GM12878 (cell line): ENCODE measurements at regions not wholly inside any gene's neighbourhood (a gene's known extent, or its start where the extent isn't known, plus 50 kb on each side); places are given as distances from the start of the nearest gene placed in this dataset.

Experiments used
- ATAC-seq: fragments of 200-7000 bp; cut with Tn5 transposase; 3 replicates; pipeline ENCODE4 v1.9.1; 2020; ENCODE audit warnings: mild to moderate bottlenecking, moderate library complexity
- BruUV-seq: library from RNA; stranded (reverse); fragments of 400-500 nt; replicated peaks from 2 replicates; lab custom pipeline; 2021; lab: Mats Ljungman, UMichigan
- CTCF ChIA-PET: fragments of 300-600 bp; sonication (Branson Sonifier 250); formaldehyde crosslinking; extraction: SDS; loops from one replicate; lab custom pipeline; 2021; ENCODE audit warnings: inconsistent platforms; lab: Yijun Ruan, JAX
- POLR2A ChIA-PET: fragments of 350-600 bp; formaldehyde crosslinking; extraction: SDS; loops from one replicate; lab custom pipeline; 2021; ENCODE audit warnings: inconsistent platforms; lab: Charles Lee
- RAD21 ChIA-PET: fragments of 300-600 bp; sonication (Branson Sonifier 250); formaldehyde crosslinking; loops from one replicate; lab custom pipeline; 2023; ENCODE audit warnings: antibody characterized with exemption; ENCODE audit not compliant: unreplicated experiment; lab: Charles Lee
- SMC1A ChIA-PET: fragments of 300-600 bp; sonication (Branson Sonifier 250); formaldehyde crosslinking; loops from one replicate; lab custom pipeline; 2023; ENCODE audit not compliant: unreplicated experiment, uncharacterized antibody; lab: Charles Lee
- DNase-seq: peaks from one replicate; pipeline ENCODE4 v3.0.0-alpha.2; 2011; ENCODE audit warnings: low read depth, low spot score
- FAIRE-seq: peaks from 3 replicates; lab custom pipeline; 2011; peaks lifted over from hg19 to GRCh38; lab: Jason Lieb, UNC
- H2AFZ ChIP-seq: 2 replicates; pipeline ENCODE4 v1.6.0; 2011; ENCODE audit warnings: low read depth, low read length, control low read depth; ENCODE audit not compliant: control insufficient read depth
- H3K27ac ChIP-seq: 2 replicates; pipeline ENCODE4 v1.5.1; 2011; ENCODE audit warnings: control low read depth; ENCODE audit not compliant: control insufficient read depth, insufficient read depth
- H3K27me3 ChIP-seq, 2 experiments: replicated peaks in 1 of 2; 2 replicates each; pipeline versions ENCODE4 v1.6.0 to v1.6.1; 2011; ENCODE audit warnings: low read length in 1 of 2; ENCODE audit not compliant: control insufficient read depth in 2 of 2, insufficient read depth in 2 of 2
- H3K36me3 ChIP-seq, 2 experiments: 2 replicates each; pipeline ENCODE4 v1.5.1; 2011; ENCODE audit warnings: low read length in 1 of 2; ENCODE audit not compliant: control insufficient read depth in 2 of 2, insufficient read depth in 2 of 2
- H3K4me1 ChIP-seq: 2 replicates; pipeline ENCODE4 v1.6.1; 2011; ENCODE audit warnings: mild to moderate bottlenecking, low read length, moderate library complexity, mixed read lengths; ENCODE audit not compliant: control insufficient read depth, insufficient read depth
- H3K4me2 ChIP-seq: 2 replicates; pipeline ENCODE4 v1.6.0; 2011; ENCODE audit warnings: control low read depth; ENCODE audit not compliant: control insufficient read depth, insufficient read depth
- H3K4me3 ChIP-seq: fragments of 200-600 bp; sonication (generic); 2 replicates; pipeline ENCODE4 v1.5.1; 2016
- H3K79me2 ChIP-seq: 2 replicates; pipeline ENCODE4 v1.6.0; 2011; ENCODE audit warnings: low read length; ENCODE audit not compliant: control insufficient read depth, insufficient read depth
- H3K9ac ChIP-seq: 2 replicates; pipeline ENCODE4 v1.8.0; 2011; ENCODE audit warnings: low read length, control low read depth, mixed read lengths; ENCODE audit not compliant: control insufficient read depth, insufficient read depth
- H3K9me3 ChIP-seq: replicated peaks from 3 replicates; pipeline ENCODE4 v1.5.1; 2011; ENCODE audit warnings: mild to moderate bottlenecking, low read length; ENCODE audit not compliant: control insufficient read depth, insufficient read depth
- H4K20me1 ChIP-seq: 2 replicates; pipeline ENCODE4 v1.6.0; 2011; ENCODE audit not compliant: control insufficient read depth, insufficient read depth
- CBFB ChIP-seq: IDR thresholded peaks from 2 replicates; pipeline ENCODE4 v1.6.1; 2016; ENCODE audit warnings: antibody characterized with exemption, low read depth
- CTCF ChIP-seq, 3 experiments: IDR thresholded peaks in 2 of 3; conservative IDR thresholded peaks in 1 of 3; 2 replicates each; pipeline ENCODE4 v1.5.1; 2011; ENCODE audit warnings: low read depth in 3 of 3, low read length in 3 of 3, mild to moderate bottlenecking in 3 of 3, control low read depth in 2 of 3, moderate library complexity in 2 of 3, inconsistent platforms in 1 of 3, mixed read lengths in 1 of 3; ENCODE audit not compliant: control insufficient read depth in 2 of 3, insufficient read depth in 1 of 3; ENCODE audit errors: extremely low read depth in 1 of 3
- ZBTB11 ChIP-seq: fragments of 450-650 bp; formaldehyde crosslinking; IDR thresholded peaks from 2 replicates; pipeline ENCODE4 v1.5.0; 2022; ENCODE audit warnings: mild to moderate bottlenecking, missing genetic modification characterization
- WGBS: methylation state at CpG from one replicate; pipeline ENCODE4 v1.1.6; 2016; ENCODE audit warnings: low lambda C conversion rate; ENCODE audit not compliant: insufficient replicate concordance, insufficient coverage; ENCODE audit errors: missing lambda C conversion rate; 5-methylcytosine and 5-hydroxymethylcytosine counted together
- in situ Hi-C: fragments of 300-500 bp; cut with MboI; formaldehyde crosslinking; loops from 9 replicates; pipeline ENCODE4 v1.14.3; 2018; ENCODE audit warnings: mixed read lengths
- intact Hi-C: fragments of 100-400 bp; cut with micrococcal nuclease; formaldehyde crosslinking; loops from one replicate; pipeline ENCODE4 v1.14.2; 2022; ENCODE audit not compliant: unreplicated experiment

GRCh38 chr2:22626621-22627020 lies 758.4 kb upstream of the KLHL29 start:
- ATAC-seq (0 out of 3 replicates have a peak, but pooled peaks have one; percentile 32), DNase-seq (no peak), FAIRE-seq (no peak)
- no TSS peak for BruUV-seq
- WGBS, result 0% methylated on average over 2 of the region's 2 CpGs
- H3K27ac ChIP-seq, result no peak overlapping the region
- H3K79me2 ChIP-seq, result no peaks in the 10 kb centered on the region
- H3K4me3 ChIP-seq, result no peak overlapping the region
- intact Hi-C loops, result no loop called here
- no peak overlapping the region for H3K9ac ChIP-seq
- no peaks in the 10 kb centered on the region; a peak in 1 of 4 replicates for H3K27me3 ChIP-seq
- H3K36me3 ChIP-seq, result no peaks in the 10 kb centered on the region
- ChIA-PET RAD21 (no interaction called here), POLR2A (interaction anchor here (0.5 kb wide), 1 partner anchor 20 kb away, joined by 3 read pairs; no protein-coding TSS in a partner anchor), SMC1A (no interaction called here), CTCF (no interaction called here)
- H3K4me1 ChIP-seq, result no peaks in the 10 kb centered on the region
- TF ChIP-seq CBFB (no peak), CTCF (IDR thresholded peaks at IDR 0.05 in 2 of 3, conservative IDR thresholded peaks at IDR 0.05 in 1 of 3; ENCODE audit: control insufficient read depth in 2 of 3, extremely low read depth in 1 of 3, insufficient read depth in 1 of 3, low read depth in 3 of 3, low read length in 3 of 3) (peak; percentile 18 to 32 (median 23); a peak in 3 of 6 replicates), ZBTB11 (CRISPR knock-in tag) (no peak)
- no peaks in the 10 kb centered on the region for H3K9me3 ChIP-seq
- H2AFZ ChIP-seq, result no peak overlapping the region
- no peaks in the 10 kb centered on the region for H4K20me1 ChIP-seq
- H3K4me2 ChIP-seq, result no peak overlapping the region
- in situ Hi-C loops, result no loop called here
